ENCODE measurements at regions not wholly inside any gene's neighbourhood (a gene's known extent, or its start where the extent isn't known, plus 50 kb on each side); places are given as distances from the start of the nearest gene placed in this dataset.

- no peak for DNase-seq
Observed at GRCh38 chr14:71472356-71473340, 459.6 kb upstream of the RGS6 start.

- DNase-seq: no peak
Observed at GRCh38 chr14:71473843-71474242, 458.4 kb upstream of the RGS6 start.

DNA sequence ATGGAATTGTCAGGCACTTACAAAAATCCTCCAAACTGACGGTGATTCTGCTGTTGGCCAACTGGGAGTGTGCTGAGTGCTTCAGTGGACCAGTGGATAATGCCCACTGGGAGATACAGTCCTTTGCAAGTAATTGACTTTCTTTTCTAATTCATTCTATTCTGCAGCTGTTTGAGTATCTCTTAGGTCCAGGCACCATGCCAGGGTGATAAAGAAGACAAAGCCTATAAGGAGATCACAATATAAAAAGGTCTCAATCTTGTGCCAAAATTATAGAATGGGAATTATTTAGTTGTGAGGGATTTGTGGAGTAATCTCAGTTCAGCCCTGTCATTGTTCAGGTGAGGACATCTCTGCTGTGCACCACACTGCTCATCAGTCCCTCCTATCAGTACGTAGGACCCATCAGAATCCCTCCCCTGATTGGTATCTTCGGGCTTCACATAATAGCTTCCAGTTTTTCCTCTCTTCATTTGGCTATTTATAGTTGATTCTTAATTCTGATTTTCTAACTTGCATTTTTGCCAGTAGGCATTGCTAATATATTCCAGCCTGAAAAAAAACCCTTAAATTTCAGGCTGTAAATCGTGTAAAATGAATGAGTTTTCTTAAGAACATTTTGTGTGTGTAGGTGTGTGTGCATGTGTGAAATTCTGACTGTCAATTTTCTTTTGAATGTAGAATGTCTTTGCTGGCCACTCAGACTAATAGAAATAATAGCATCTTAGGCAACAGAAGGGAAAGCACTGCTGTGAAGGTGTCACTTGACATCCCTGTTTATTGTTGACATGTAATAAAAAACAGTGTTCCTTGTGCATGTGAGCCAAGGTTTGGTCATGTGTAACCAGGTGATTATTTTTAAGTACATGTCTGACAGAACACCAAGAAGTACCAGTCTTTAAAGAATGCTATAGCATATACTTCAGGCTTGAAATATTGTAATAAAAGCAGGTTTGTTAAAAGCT is 457.6 kb upstream of the RGS6 start:
- DNase-seq: no peak

- no peak for DNase-seq
Observed at GRCh38 chr14:71475916-71476315, 456.3 kb upstream of the RGS6 start.

DNA sequence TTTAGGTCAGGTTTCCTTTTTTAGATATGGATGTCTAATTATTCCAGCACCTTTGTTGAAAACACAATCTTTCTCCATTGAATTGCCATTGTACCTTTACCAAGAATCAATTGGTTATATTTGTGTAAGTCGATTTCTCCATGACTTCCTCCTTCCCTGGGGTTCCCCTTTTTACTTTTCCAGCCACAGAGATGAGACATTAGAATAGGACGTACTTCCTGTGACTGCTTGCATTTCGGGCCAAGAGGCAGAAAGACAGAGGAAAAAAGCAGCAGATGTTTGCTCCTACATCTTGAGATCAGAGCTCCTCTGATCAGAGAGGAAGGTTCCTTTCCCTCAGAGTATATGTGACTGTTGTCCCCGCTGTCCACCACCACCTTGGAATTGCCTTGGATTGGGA is 453.7 kb upstream of the RGS6 start:
- DNase-seq: peak; percentile 85 to 90

GRCh38 chr14:71481021-71481654 is 451.1 kb upstream of the RGS6 start:
- DNase-seq: no peak

GRCh38 chr14:71482671-71483070 is 449.6 kb upstream of the RGS6 start:
- no peak for DNase-seq

DNA sequence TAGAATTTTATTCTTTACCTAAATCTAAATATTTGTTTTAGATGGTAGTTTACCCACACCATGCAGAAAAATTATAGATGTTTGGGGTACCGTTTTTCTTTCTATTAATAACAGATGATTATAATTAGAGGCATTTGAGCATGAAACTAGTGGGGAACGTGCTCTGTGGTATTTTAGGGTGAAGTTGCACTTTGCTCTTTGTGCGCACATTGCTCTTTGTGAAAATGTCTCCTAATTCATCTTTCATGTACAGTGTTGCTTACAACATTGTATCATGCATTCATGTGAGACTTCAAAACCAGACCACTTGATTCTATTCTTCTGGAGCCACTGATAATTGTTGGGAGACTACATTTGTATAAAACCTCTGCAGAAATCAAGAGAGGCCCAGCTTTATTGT is 449.1 kb upstream of the RGS6 start:
- no peak for DNase-seq

DNA sequence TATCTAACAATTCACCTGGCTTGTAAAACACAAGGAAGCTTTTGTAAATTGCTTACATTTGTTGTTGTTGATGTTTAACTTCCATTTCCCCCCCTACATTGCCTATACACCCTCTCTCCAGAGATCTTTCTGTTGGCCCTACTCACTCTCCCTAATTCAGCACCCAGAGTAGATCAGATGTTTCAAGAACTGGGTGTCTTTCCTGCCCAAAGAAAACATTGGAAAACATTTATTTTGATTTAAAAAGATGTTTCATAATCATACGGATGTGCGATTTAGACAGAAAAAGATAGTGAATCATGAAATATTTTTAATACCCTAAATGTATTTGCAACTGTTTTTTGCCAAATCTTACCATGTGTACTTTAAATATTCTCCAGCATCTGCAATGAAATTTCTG is 446.4 kb upstream of the RGS6 start:
- DNase-seq: no peak

DNA sequence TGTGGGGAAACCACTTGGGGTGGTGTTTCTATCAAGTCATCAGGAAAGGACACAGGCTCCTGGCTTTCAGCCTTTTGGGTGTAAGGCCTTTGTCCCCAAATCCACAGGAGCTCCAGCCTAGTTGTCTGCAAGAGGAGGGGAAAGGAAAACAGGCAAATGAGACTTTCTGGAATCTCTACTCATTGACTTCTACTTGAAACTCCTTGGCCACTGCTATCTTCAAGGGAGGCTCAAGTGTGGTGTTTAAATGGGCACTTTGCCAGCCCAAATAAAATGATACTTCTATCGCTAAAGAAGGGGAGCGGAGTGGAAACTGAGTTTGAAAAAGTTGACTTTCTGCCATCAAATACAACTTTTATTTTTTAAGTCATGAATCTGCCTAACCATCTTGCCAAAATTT is 445.9 kb upstream of the RGS6 start:
- DNase-seq: no peak

- no peak for DNase-seq
Observed at GRCh38 chr14:71487449-71487848, 444.8 kb upstream of the RGS6 start.

DNA sequence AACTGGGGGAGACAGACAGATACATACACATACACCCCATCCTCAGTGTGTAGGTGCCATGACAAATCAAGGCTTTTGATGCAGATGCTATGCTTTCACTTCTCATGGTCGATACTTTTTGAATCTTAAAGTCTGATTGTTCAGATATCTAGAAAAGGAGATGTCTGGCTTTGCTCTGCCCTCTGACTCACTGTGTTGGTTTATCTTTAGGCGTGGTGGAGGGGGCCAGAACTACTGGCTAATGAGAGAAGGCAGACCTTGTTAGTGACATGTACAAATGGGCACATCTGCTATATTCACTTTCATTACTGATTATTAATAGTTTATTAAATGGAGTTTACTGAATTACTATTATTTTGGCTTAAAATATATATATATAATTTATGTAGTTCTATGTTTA is 444.3 kb upstream of the RGS6 start:
- no peak for DNase-seq

GRCh38 chr14:71488703-71489191 is 443.5 kb upstream of the RGS6 start:
- DNase-seq: no peak

- no peak for DNase-seq
Observed at GRCh38 chr14:71489742-71490141, 442.5 kb upstream of the RGS6 start.

DNA sequence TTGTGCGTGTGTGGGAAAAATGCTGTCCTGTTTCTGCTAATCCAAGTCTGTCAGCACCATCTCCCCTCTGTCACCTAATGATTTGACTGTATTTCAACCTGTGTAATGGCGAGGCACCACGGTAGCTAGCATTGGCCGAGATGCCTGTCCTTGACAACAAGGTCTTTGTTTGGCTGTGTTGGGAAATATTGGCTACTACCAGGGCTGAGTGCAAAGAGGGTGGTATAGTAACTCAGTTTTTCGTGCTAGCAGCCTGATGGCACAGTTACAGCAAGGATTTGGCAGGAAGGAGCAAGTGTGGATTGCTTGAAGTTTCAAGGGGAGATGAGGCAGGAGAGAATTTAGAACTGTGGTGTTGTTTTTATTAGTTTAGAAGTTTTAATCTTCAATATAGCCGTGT is 440.3 kb upstream of the RGS6 start:
- no peak for DNase-seq

GRCh38 chr14:71492346-71492745 is 439.9 kb upstream of the RGS6 start:
- no peak for DNase-seq

DNA sequence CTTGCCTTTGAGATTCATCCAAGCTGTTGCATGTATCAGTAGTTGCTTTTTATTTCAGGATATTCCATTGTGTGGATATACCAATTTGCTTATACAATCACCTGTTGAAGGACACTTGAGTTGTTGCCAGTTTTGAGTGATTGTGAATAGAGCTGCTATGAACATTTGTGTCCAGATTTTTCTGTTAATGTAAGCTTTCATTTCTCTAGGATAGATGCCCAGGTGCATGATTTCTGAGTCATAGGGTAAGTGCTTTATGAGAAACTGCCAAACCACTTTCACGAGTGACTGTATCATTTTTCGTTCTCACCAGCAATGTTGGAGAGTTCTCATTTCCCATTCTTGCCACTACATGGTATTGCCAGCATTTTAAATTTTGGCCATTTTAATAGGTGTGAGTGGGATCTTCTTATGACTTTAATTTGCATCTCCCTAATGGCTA is 434.6 kb upstream of the RGS6 start:
- DNase-seq: no peak

DNA sequence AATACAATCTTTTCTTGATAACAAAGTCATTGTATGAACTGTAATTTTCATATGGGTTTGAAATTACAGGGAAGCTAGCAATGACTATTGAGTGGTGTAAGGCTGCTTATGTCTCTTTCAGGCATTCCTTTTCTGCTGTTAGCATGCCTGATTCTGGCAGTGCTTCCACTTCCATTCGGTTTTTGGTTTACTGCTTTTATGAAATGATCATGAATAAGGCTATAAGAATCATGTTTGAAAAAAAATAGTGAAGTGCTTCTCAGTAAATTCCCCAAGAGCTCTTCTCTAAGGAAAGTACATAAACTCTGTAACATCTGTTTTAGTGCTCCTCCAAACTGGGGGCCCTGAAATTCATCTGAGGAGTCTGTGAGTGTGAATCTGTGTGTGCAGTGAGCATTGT is 434.0 kb upstream of the RGS6 start:
- no peak for DNase-seq

DNA sequence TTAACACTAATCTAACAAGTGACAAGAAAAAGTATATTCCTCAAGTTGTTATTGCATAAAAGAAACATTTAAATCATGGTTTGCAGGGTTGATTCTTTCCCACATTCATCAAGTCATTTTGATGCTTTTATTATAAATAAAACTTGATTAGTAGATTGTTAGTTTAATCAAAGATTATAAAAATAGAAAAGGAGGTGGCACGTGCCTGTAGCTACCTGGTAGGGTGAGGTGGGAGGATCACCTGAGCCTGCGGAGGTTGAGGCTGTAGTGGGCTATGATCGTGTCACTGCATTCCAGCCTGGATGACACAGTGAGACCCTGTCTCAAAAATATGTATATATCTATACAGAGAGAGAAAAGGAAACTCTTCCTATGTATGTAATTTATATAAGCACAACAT is 433.2 kb upstream of the RGS6 start:
- no peak for DNase-seq

DNA sequence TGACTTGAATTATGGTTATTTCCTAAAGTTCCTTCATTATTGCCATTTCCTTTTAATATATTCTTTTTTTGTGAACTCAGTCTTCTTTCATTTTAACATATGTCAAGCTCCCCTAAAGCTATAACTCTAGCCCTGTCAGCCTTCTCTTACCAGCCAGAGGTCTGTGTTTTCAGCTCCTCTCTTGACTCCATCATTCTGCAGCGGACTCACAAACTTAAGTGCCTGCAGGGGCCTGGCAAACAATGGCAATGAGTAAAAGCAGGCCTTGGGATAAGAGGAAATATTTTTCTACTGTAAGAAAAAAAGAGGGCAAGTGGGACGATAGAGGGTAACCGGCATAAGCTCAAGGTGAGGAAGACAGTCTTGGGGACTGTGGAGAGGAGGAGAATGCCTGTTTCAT is 424.5 kb upstream of the RGS6 start:
- no peak for DNase-seq

DNA sequence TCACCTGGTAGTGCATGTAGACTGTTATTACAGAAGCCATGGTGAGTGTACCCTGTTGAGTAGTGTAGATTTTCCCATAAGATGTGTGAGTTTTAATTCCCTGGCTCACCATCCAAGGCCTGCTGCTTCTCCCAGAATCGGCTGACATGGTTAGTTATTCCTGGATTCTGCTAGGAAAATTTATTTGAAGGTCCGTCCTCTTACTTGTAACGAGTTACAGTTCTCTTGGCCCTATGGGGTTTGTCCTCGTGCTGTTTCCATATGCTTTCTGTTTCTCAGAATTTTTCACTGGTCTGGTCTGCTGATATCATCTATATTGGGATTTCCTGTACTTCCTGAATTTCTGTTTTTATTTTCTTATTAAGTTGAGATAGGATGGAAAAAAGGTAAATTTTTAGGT is 423.3 kb upstream of the RGS6 start:
- DNase-seq: no peak

DNA sequence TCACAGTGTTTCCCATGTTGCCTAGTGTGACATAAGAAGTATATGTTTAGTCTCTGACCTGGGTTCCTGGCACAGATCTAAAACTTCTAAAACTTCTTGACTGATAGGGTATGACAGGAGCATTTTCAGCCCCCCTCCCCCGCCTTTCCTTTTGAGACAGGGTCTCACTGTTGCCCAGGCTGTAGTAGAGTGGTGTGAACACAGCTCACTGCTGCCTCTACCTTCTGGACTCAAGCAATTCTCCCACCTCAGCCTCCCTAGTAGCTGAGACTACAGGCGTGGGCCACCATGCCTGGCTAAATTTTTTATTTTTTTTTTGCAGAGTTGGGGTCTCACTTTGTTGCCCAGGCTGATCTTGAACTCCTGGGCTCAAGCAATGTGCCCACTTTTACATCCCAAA is 421.1 kb upstream of the RGS6 start:
- DNase-seq: no peak
